Cardiac muscle cell (in vitro differentiated cells and primary cell): ENCODE measurements at regions not wholly inside any gene's neighbourhood (a gene's known extent, or its start where the extent isn't known, plus 50 kb on each side); places are given as distances from the start of the nearest gene placed in this dataset.

Source experiments
- DNase-seq, 2 donors: peaks; one replicate each; pipeline versions ENCODE4 v3.0.0 to v3.0.0-alpha.2; 2010 to 2017; ENCODE audit warnings: low read depth in 1 of 2, low spot score in 1 of 2
- H3K27ac ChIP-seq: fragments of 200-600 bp; sonication (generic); 2 replicates; pipeline ENCODE4 v1.5.1; 2016
- H3K27me3 ChIP-seq: fragments of 200-600 bp; sonication (generic); 2 replicates; pipeline ENCODE4 v1.6.0; 2016; ENCODE audit warnings: control low read depth
- H3K36me3 ChIP-seq: fragments of 200-600 bp; sonication (generic); 2 replicates; pipeline ENCODE4 v1.5.1; 2016; ENCODE audit warnings: control low read depth
- H3K4me1 ChIP-seq: fragments of 200-600 bp; sonication (generic); 2 replicates; pipeline ENCODE4 v1.8.1; 2017; ENCODE audit warnings: low read depth, mild to moderate bottlenecking, mixed run types
- H3K4me3 ChIP-seq: fragments of 200-600 bp; sonication (generic); 2 replicates; pipeline ENCODE4 v1.5.1; 2016; ENCODE audit warnings: mild to moderate bottlenecking
- H3K9me3 ChIP-seq: fragments of 200-600 bp; sonication (generic); 2 replicates; pipeline ENCODE4 v1.5.1; 2017; ENCODE audit warnings: low read depth, mild to moderate bottlenecking, control low read depth
- CTCF ChIP-seq: IDR thresholded peaks from 2 replicates; pipeline ENCODE4 v1.5.1; 2012; ENCODE audit warnings: low read depth, mild to moderate bottlenecking, low read length

GRCh38 chr2:191615596-191615995, 62.3 kb upstream of the NABP1 start:
- TF ChIP-seq CTCF: no peak

GRCh38 chr2:191617575-191617974, 60.4 kb upstream of the NABP1 start:
- TF ChIP-seq CTCF: no peak
- H3K9me3 ChIP-seq: no peaks in the 10 kb centered on the region
- no peak overlapping the region for H3K27ac ChIP-seq
- no peak for DNase-seq
- no peaks in the 10 kb centered on the region for H3K27me3 ChIP-seq
- no peak overlapping the region for H3K4me3 ChIP-seq
- H3K4me1 ChIP-seq: no peaks in the 10 kb centered on the region
- no peaks in the 10 kb centered on the region for H3K36me3 ChIP-seq

More at GRCh38 chr2:191615596-191615995, 62.3 kb upstream of the NABP1 start:
- no peaks in the 10 kb centered on the region for H3K9me3 ChIP-seq
- DNase-seq: no peak
- no peaks in the 10 kb centered on the region for H3K36me3 ChIP-seq
- no peak overlapping the region for H3K27ac ChIP-seq
- H3K4me3 ChIP-seq: no peak overlapping the region
- no peaks in the 10 kb centered on the region for H3K27me3 ChIP-seq
- no peaks in the 10 kb centered on the region for H3K4me1 ChIP-seq

- H3K4me1 ChIP-seq: no peaks in the 10 kb centered on the region
- TF ChIP-seq CTCF: no peak
- no peaks in the 10 kb centered on the region for H3K27me3 ChIP-seq
- H3K4me3 ChIP-seq: no peak overlapping the region
- peak in 1 of 2 donors; percentile 37 for DNase-seq
- H3K36me3 ChIP-seq: no peaks in the 10 kb centered on the region
- H3K9me3 ChIP-seq: no peaks in the 10 kb centered on the region
- H3K27ac ChIP-seq: no peak overlapping the region
These were observed 59.7 kb upstream of the NABP1 start for GRCh38 chr2:191618046-191618780.

- Histone ChIP-seq H3K9me3 (no peaks in the 10 kb centered on the region), H3K36me3 (no peaks in the 10 kb centered on the region), H3K27ac (no peak overlapping the region), H3K4me1 (no peaks in the 10 kb centered on the region), H3K4me3 (no peak overlapping the region), H3K27me3 (no peaks in the 10 kb centered on the region)
- TF ChIP-seq CTCF: no peak
- DNase-seq: no peak
These were observed 59.1 kb upstream of the NABP1 start for GRCh38 chr2:191618786-191619185.

GRCh38 chr2:191620144-191620543, 57.8 kb upstream of the NABP1 start:
- TF ChIP-seq CTCF: no peak
- no peaks in the 10 kb centered on the region for H3K27me3 ChIP-seq
- no peaks in the 10 kb centered on the region for H3K36me3 ChIP-seq
- H3K4me3 ChIP-seq: no peak overlapping the region
- DNase-seq: no peak
- H3K4me1 ChIP-seq: no peaks in the 10 kb centered on the region
- no peak overlapping the region for H3K27ac ChIP-seq
- no peaks in the 10 kb centered on the region for H3K9me3 ChIP-seq
